ENCODE measurements at regions not wholly inside any gene's neighbourhood (a gene's known extent, or its start where the extent isn't known, plus 50 kb on each side); places are given as distances from the start of the nearest gene placed in this dataset.

- no peak for TF ChIP-seq EZH2phosphoT487 (conservative IDR thresholded peaks at IDR 0.05; ENCODE audit: low read length)
- TF ChIP-seq CTCF (IDR thresholded peaks at IDR 0.05; ENCODE audit: insufficient read depth, low read length, poor library complexity, severe bottlenecking) = no peak
Measured at GRCh38 chr5:45847877-45848276, 151.7 kb upstream of the HCN1 start.
